Left renal cortex interstitium (tissue), 4 donors: ENCODE measurements at regions not wholly inside any gene's neighbourhood (a gene's known extent, or its start where the extent isn't known, plus 50 kb on each side); places are given as distances from the start of the nearest gene placed in this dataset.

Source experiments
- DNase-seq, 4 donors: peaks; one replicate each; pipeline ENCODE4 v3.0.0-alpha.2; 2013; ENCODE audit warnings: low read depth in 4 of 4, low spot score in 2 of 4, missing footprints in 1 of 4

DNA sequence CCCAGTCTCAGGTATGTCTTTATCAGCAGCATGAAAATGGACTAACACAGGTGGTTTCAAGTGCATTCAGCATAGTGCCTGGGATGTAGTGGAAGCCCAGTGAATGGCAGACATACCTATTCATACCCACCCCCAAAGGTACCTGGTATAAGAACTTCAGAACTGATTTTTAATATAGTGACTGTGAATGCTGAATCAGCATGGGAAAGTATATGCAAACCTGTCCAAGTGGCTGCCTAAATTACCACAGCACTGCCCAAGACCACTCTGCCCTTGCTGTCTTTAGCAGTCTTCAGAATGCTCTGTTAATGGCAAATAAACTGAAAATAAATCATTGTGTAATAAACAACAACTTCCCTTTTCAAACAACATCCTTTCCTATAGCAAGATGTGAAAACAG, 312.1 kb downstream of the GPAM start:
- DNase-seq: no peak

DNA sequence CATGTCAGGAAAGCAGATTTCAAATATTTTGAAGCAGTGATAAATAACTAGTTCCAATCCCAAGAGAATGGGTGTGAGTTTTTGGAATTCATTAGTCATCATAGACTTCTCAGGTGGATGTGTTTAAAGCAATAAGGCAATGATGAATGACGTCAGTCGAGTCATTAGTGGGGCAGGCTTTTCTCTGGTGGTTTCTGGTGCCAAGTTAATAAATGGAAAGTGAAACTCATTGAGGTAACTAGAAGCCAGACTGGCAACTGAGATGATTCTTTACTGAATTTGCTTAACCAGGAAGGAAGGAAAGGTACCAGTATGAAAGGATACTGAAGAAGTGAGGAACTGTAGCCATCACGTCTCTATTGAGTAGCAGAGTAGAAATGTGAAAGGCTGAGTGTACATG, 311.0 kb downstream of the GPAM start:
- no peak for DNase-seq

DNA sequence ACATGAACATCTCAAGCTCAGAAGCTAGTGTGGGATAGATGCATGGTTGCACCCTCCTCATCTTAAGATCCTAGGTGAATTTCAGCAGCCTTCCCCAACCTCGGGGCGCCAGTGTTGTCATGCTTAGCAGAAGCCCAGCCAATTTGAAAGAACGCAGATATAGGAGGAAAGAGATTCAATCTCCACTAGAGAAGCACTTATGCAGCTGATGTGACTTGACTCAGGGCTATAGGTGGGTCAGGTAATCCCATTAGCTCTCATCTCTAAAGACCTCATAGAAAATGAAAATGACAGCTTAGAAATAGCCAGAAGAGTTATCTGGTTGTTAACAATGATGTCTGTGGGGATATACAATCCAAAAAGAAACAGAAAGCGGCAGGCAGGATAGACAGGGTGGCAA, 310.5 kb downstream of the GPAM start:
- no peak for DNase-seq

DNA sequence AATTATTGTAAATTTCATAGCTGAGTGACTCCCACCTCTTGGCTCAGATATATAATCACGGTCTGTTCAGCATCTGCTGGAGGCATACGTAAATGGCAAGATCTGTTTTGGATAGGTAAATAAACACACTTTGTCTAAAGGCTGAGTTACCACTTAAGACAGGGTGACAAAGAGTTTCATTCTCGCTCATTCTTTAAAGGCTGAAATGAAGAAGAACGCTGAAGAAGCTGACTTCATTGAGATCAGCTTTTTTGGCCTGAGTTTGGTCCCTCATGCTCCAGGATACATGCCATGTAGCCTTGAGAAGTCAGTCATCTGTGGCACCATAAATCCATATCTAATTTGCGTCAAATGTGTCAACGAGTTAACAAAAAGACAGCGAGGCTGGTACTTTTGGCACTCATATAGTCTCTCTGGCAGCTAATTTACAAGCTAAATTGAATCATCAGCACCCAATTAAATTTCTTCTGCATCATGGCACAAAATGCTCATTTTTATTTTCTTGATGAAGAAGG, 309.9 kb downstream of the GPAM start:
- no peak for DNase-seq

DNA sequence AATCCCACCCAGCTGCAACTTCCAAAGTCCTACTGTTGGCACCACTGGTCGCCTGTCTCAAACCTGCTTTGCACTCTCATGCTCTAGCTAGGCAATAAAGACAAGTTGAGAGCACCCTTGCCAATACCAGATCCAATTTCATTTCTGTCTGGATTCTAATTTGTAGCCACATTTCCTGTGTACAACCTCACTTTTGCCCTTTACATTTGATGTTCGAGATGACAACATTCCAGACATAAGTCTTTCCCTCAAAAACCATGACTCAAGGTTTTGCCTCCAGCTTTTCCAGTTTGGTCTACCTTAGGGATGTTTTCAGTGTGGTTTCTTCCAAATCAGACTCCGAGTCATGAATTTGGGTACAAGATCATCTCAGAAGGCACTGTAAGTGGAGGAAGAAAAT, 309.0 kb downstream of the GPAM start:
- no peak for DNase-seq

DNA sequence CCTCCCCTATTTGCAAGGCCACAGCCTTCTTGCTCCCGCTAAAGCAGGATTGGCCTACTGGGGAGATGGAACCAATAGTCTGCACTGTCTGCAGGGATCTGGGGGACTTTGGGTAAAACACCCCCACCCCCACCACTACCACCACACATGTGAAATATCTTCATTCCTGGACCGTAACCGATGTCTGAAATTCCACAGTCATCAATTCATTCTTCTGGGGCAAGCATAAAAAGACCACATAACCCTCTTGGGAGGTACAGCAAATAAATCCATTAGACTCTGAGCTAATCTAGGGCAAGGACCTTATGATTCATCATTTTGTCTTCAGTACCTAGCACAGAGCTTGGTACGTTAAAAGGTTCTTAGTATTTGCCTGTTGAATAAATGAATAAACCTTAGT, 307.8 kb downstream of the GPAM start:
- DNase-seq: no peak

DNA sequence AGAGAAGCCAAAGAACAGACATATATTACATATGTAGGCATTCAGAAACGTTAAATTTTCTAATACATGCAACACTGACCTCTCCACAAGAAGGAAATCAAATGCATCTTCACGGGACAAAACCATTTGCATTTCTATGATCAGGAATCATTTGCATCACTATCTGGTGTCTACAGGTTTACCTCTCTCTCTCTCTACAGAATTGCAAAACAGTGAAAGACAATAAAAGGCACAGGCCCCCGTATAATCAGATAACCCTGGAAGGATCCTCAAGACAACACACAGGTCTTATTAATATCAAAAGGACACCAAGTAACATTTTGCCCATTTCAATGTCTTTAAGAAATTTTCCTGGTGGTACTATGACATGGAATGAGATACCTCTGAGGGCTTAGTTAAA, 306.3 kb downstream of the GPAM start:
- no peak for DNase-seq

DNA sequence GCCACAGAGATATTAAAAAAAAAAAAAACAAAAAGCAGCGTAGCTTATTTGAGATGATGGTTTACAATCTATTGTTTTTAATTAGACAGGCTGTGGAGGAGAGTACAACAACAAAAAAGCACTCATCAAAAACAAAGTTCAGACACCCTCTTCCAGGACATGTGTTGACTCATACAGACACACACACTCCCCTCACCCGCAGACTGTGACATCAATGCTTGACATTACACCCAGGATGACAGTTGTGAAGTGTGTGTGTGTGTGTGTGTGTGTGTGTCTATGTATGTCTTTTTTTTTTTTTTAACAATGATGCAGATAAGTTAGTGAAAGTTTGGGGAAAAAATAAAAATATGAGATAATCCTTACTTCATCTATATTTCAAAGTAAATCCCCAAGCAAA, 303.6 kb downstream of the GPAM start:
- DNase-seq: no peak

DNA sequence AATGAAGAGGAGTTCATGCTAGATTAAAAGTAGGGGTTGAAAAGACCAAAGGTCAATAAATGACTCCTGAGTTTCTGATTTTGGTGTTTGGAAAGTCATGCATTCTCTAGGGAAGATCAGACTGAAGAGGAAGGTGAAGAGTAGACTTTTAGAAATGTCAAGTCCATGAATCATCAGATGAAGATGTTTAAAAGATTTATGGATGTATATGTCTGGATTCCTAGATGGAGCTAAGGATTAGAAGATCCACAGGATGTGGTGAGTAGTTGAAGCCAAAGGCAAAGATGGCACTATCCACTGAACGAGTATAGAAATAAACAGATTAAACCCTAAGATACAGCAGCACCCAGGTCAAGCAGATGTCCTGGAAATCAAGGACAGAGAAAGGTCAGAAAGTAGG, 298.5 kb downstream of the GPAM start:
- no peak for DNase-seq

DNA sequence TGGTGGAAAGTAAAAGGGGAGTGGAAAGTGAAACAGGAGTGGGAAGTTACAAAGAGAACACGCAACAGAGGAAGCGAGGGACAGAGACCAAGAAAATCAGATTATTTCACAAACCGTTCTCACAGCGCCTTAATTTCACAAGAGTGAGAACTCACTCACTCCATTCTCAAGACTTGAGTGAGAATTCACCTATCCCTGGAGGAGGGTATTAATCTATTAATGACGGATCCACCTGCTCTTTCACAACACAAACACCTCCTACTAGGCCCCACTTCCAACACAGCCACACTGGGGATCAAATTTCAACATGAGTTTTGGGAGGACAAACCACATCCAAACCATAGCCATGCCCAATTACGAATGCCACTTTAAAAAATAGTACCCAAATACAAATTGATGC, 297.6 kb downstream of the GPAM start:
- DNase-seq: no peak

DNA sequence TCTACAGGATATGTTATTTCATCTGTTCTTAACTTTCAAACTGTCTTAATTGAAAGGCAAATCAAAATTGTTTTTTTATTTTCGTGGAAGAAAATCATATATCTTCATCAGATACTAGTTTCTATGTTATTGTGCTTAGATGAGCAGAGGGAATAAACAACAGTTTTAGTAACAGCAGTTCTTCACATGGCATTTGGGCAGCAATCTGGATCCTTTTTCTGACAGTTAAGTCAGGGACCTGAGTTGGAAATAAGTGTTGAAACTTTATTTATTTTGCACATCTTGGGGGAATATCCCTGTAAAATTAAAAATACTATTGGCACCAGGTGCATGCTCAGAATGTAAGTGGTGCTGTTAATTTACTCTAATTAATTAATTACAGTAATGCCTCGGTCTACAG, 296.3 kb downstream of the GPAM start:
- DNase-seq: no peak

DNA sequence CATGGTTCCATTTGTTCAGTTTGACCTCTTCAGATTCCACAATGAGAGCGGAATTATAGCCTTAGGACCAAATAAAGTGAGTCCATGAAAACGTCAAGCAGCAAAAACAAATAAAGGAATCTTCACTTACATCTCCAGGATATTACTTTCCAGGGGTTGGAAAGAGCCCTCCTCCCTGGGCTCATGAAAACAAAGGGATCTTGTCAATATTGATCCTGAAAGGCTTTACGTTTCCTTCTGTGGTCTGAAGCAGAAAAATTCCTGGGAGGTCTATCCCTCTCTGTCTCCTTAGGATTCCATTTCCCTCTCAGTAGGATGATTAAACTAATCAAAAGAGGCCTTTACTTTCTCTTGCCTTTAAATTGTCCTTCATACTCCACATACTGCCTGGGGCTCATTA, 293.5 kb downstream of the GPAM start:
- no peak for DNase-seq

DNA sequence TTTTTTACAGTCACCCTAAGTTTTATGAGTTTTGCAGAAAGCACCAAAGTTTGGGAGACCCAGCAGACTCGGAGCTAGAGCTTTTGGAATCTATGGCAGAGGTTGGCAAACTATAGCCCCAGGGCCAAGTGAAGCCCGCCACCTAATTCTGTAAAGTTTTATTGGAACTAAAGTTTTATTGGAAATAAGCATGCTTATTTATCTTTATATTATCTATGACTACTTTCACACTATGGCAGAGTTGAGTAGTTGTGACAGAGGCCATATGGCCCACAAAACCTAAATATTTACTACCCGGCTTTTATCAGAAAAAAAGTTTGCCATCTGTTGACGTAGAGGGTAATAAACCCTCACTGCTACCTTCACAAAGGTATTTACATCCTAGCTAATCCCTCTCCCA, 267.6 kb downstream of the GPAM start:
- DNase-seq: no peak

DNA sequence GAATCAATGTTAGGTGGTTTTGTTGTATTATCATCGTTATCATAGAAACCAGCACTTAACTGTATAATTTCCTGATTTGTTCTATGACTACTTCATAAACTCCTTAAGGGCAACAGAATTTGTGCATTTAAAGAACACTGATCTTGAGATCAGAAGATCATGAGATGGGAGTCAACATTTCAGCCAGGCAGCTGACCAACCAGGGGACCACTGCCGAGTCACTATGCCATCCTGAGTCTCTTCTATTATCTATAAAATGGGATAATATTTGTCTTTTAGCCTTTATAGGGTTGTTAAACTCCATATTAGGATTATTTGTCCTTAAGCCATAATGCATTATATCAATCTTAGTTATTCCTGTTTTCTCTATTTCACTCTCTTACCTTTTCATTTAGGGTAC, 261.7 kb downstream of the GPAM start:
- no peak for DNase-seq

DNA sequence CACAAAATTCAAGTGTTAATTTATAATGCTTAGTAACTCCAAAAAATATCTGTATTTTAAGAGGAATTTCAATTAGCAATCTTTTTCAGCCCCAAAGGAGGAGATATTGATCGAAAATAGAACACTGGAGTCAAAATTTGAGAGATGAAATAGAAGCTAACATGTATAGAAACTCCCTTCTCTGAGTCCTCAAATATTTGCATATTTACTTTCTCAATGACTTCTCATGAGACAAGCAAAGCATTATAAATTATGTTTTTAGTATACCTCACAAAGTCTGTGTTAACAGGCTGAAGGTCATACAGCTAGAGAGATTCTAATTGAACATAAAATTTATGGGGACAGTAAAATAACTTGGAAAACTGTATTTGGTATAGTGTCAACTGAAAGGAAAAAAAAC, 260.5 kb downstream of the GPAM start:
- DNase-seq: no peak

DNA sequence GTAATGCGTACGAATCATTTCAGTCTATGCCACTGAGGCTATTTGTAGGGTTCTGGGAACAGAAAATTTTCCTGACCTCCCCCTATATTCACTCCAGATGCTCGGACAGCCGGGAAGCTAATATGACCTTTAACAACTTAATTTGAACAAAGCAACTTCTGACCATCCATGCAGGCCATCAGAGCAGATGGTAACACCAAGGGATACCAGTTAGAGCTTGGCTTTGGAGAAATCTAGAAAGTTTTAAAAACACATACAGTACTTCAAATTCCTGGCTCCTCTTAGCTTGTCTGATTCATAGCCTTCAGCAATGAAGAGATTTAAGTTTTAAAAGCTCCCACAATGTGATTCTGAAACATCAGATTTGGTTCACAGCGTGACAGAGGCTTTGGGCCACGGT, 257.3 kb downstream of the GPAM start:
- no peak for DNase-seq

DNA sequence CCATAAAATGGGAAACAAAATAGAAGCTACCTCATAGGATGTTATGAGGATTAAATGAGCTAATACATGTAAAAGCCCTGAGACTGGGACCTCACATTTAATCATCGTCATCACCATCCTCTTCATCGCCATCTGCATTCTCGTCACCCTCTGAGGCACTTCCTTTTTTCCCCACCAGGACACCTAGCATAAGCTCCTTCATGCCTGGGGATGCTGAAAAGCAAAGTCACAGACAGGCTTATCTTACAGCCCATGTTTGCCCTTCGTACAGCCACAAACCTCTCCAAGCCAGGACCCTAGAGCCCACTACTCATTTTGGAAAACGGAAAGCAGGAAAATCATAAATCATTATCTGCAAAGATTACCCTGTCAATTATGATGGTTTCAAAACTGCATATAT, 249.6 kb downstream of the GPAM start:
- DNase-seq: no peak

DNA sequence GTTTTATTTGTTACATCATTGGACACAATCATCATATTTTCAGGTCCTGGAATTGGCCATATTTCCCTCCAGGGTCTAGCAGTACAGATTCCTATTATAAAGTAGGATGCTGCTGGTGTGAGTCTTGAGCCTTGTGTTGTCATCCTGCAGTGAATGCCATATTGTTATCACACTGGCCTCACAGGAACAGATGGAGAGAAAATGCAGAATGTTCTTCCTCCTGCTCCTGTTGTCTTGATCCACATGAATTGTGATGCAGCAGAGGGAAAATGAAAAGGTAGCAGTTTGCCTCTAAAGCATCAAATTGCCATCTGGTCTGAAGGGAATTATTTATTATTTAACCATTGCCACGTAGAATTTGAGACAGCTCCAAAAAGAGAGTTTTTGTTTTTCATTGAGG, 248.6 kb downstream of the GPAM start:
- no peak for DNase-seq

DNA sequence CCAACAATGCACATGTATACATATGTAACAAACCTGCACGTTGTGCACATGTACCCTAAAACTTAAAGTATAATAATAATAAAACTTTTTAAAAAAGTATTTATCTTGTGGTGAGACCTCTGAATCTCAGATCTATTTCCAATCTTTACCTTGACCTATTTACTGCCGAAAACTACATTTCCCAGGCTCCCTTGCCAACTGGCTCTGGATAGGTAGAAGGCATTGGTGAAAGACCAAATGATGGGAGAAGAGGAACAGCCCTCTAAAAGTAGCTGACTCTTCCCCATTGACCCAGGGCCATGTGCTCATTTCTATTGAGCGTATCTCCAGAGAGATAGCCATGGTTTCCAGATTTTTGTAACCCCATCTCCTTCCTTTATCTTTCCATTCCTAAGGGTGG, 247.4 kb downstream of the GPAM start:
- DNase-seq: no peak

DNA sequence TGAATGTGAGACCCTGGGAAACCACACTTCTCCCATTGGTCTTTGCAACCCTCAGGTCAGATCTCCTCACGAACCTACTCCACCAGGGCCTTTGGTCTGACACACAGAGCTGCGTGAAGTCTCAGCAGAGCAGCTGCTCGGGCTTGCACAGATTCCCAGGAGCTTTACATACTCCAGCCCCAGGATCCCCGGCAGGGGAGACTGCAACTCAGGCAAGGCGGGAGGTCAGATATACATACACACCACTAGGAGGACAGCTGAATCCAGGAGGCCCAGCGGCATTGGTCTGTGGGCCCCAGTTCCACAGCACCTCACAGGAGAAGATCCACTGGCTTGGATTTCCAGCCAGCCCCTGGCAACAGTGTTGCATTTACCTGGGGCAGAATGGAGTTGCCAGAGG, 239.2 kb downstream of the GPAM start:
- DNase-seq: no peak

DNA sequence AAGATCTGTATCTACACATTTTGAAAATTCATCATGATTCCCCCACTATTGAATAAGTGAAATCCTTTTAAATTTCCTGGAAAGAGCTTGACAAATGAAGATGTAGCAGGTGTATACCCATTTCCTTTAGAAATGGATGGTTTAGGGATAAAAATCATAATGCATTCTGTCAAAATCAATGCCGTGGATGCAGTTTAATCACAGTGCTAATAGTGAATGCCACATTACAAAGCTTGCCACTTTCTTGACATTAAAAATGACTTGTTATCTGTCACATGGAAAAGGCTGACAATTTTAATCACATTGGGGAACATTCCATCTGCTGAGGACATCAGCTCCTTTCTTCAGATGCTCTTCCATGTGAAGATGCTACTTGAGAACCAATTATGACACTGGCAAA, 229.6 kb downstream of the GPAM start:
- DNase-seq: no peak

DNA sequence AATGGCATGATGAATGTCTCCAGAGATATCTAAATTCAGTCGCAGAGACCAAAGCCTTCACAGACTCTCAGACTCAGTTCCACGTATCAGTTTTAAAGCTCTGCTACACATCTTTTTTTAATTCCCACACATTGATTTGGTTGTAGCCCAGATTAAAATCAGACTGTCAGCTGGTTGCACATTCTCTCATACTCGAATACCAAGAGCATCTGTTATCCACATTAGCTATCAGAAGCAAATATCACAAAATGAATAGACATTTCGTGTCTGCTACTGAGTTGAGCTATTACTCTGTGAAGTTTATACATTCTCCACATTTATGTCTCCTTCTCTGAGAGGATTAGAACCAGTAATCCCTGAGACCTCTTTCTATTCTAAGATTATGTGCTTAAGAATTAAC, 229.2 kb downstream of the GPAM start:
- no peak for DNase-seq

DNA sequence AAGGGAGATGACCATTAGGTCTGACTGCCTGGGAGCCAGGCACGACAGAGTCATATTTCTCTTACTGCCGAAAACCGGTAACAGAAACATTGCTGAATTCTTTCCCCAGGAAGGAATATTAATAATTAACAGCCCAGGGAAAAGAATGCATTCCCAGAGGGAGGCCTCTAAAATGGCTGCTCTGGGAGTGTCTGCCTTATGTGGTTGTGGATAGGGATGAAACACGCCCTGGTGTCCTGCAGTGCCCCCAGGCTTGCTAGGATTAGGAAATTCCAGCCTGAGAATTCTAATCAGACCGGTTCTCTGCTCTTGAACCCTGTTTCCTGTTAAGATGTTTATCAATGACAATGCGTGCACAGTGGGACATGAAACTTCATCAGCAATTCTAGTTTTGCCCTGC, 226.7 kb downstream of the GPAM start:
- no peak for DNase-seq

DNA sequence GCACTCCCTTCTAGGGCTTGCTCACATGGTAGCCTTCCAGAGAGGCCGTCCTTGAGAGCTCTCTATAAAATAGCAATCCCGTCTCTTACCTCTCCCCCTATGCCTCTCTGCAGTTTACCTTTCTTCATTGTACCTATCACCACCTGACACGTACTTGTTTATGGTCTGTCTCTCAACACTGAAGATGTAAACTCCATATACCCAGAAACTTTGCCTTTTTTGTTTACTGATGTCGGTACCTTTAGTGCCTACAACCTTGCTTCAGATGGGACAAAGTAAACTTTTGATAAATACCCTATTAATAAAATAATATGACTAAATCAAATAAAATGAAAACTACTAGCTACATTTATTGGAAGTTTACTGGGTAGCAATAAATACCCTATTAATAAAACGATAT, 220.6 kb downstream of the GPAM start:
- no peak for DNase-seq
